CD4-positive, alpha-beta T cell treated with Interferon gamma for 1 hour (primary cell): ENCODE measurements at regions not wholly inside any gene's neighbourhood (a gene's known extent, or its start where the extent isn't known, plus 50 kb on each side); places are given as distances from the start of the nearest gene placed in this dataset.

Experiments
- DNase-seq: peaks from one replicate; pipeline ENCODE4 v3.0.0-alpha.2; 2020

GRCh38 chr6:9647599-9647998, 767.3 kb downstream of the TFAP2A start:
- no peak for DNase-seq

GRCh38 chr6:9647071-9647445, 767.8 kb downstream of the TFAP2A start:
- DNase-seq = no peak

- DNase-seq = no peak
Measured at GRCh38 chr6:9646342-9647070, 768.4 kb downstream of the TFAP2A start.

- no peak for DNase-seq
Measured at GRCh38 chr6:9638861-9639260, 776.0 kb downstream of the TFAP2A start.

- no peak for DNase-seq
Measured at GRCh38 chr6:9634776-9635175, 780.1 kb downstream of the TFAP2A start.

GRCh38 chr6:9632026-9632425, 782.8 kb downstream of the TFAP2A start:
- DNase-seq = no peak

GRCh38 chr6:9628819-9629218, 786.1 kb downstream of the TFAP2A start:
- DNase-seq = no peak

GRCh38 chr6:9627916-9628315, 787.0 kb downstream of the TFAP2A start:
- DNase-seq = no peak

- DNase-seq = no peak
Measured at GRCh38 chr6:9623985-9624384, 790.9 kb downstream of the TFAP2A start.

- no peak for DNase-seq
Measured at GRCh38 chr6:9623228-9623832, 791.5 kb downstream of the TFAP2A start.

- DNase-seq = no peak
Measured at GRCh38 chr6:9621276-9621675, 793.6 kb downstream of the TFAP2A start.

GRCh38 chr6:9620687-9621086, 794.2 kb downstream of the TFAP2A start:
- DNase-seq = no peak

GRCh38 chr6:9620263-9620662, 794.6 kb downstream of the TFAP2A start:
- no peak for DNase-seq

- DNase-seq = no peak
Measured at GRCh38 chr6:9614778-9615177, 800.1 kb downstream of the TFAP2A start.

- DNase-seq = no peak
Measured at GRCh38 chr6:9612489-9612888, 802.4 kb downstream of the TFAP2A start.

GRCh38 chr6:9610620-9611415, 804.1 kb downstream of the TFAP2A start:
- no peak for DNase-seq

GRCh38 chr6:9606435-9607134, 808.3 kb downstream of the TFAP2A start:
- DNase-seq = no peak

- DNase-seq = no peak
Measured at GRCh38 chr6:9594746-9595145, 820.1 kb downstream of the TFAP2A start.

- no peak for DNase-seq
Measured at GRCh38 chr6:9593554-9593953, 821.3 kb downstream of the TFAP2A start.

- no peak for DNase-seq
Measured at GRCh38 chr6:9583753-9584352, 831.0 kb downstream of the TFAP2A start.

- no peak for DNase-seq
Measured at GRCh38 chr6:9581155-9581554, 833.7 kb downstream of the TFAP2A start.

GRCh38 chr6:9576521-9576920, 838.4 kb downstream of the TFAP2A start:
- no peak for DNase-seq

GRCh38 chr6:9566096-9566495, 848.8 kb downstream of the TFAP2A start:
- DNase-seq = no peak
